ENCODE measurements at regions not wholly inside any gene's neighbourhood (a gene's known extent, or its start where the extent isn't known, plus 50 kb on each side); places are given as distances from the start of the nearest gene placed in this dataset.

DNA sequence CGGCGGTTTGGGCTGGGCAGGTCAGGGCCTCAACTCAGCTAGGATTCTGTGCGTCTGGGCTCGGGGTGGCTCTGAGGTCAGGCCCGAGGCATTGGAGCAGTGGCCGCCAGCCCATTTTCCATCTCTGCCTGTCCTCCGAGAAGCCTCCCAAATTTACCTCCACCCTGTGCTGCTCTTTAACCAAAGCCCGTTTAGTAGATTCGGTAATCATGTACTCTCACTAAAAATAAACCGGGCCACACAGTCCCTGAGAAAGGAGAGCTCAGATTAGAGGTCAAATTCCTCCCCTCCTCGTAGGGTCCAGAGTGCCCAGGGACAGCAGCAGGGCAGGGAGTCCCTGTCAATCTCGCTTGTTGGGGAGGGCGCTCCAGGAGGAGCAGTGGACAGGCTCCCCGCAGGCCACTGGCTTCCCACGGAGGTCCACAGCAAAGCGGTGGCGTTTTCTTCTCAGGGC is 88.7 kb upstream of the CHST15 start:
- H3K27ac Mint-ChIP-seq (ENCODE audit: unreplicated experiment): no peak overlapping the region
- TF ChIP-seq, protein P1, sequence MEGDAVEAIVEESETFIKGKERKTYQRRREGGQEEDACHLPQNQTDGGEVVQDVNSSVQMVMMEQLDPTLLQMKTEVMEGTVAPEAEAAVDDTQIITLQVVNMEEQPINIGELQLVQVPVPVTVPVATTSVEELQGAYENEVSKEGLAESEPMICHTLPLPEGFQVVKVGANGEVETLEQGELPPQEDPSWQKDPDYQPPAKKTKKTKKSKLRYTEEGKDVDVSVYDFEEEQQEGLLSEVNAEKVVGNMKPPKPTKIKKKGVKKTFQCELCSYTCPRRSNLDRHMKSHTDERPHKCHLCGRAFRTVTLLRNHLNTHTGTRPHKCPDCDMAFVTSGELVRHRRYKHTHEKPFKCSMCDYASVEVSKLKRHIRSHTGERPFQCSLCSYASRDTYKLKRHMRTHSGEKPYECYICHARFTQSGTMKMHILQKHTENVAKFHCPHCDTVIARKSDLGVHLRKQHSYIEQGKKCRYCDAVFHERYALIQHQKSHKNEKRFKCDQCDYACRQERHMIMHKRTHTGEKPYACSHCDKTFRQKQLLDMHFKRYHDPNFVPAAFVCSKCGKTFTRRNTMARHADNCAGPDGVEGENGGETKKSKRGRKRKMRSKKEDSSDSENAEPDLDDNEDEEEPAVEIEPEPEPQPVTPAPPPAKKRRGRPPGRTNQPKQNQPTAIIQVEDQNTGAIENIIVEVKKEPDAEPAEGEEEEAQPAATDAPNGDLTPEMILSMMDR (IDR thresholded peaks at IDR 0.05; ENCODE audit: insufficient read depth in 1 of 2, low read depth in 1 of 2, low read length in 1 of 2, severe bottlenecking in 1 of 2, unreplicated experiment in 1 of 2): no peak
- H3K36me3 Mint-ChIP-seq (ENCODE audit: insufficient read depth, unreplicated experiment): no peaks in the 10 kb centered on the region
- no peaks in the 10 kb centered on the region for H3K27me3 Mint-ChIP-seq (ENCODE audit: insufficient read depth, unreplicated experiment)
- no peak overlapping the region for H3K4me3 Mint-ChIP-seq (ENCODE audit: unreplicated experiment)
- Histone ChIP-seq H3K4me3 (ENCODE audit: low read depth, low read length) (no peak overlapping the region), H3K4me1 (no peaks in the 10 kb centered on the region), H3K36me3 (ENCODE audit: control insufficient read depth, insufficient read depth, low read length) (no peaks in the 10 kb centered on the region), H3K27me3 (replicated peaks; ENCODE audit: control insufficient read depth, insufficient read depth, low read length) (no peaks in the 10 kb centered on the region), H3K9me3 (no peaks in the 10 kb centered on the region)
- intact Hi-C loops (cut with micrococcal nuclease; ENCODE audit: unreplicated experiment): no loop called here
- POLR2A ChIA-PET: no interaction called here
- DNase-seq: no peak
- no peaks in the 10 kb centered on the region for H3K9me3 Mint-ChIP-seq (ENCODE audit: unreplicated experiment)
- no TSS peak for BruUV-seq (replicated peaks)
- CTCF ChIA-PET: no interaction called here
- H3K4me1 Mint-ChIP-seq (ENCODE audit: low read depth, unreplicated experiment): no peaks in the 10 kb centered on the region

DNA sequence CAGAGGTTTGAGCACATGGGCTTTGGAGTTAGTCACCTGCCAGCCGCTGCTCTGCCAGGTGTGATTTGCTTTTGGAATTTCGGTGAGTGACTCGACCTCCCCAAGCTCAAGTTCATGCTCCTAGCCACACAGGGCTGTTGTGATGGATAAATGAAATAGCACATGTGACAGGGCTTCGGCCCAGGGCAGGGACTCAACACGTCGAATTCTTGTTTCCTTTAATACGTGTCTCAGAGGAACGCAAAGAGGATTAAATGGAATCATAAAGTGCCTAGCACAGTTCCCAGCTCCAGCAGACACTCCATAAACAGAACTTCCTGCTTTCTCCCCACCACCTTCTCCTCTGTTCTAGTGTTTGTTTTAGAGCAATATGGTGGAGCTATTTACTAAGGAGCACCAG is 88.3 kb upstream of the CHST15 start:
- ChIA-PET CTCF (no interaction called here), POLR2A (no interaction called here)
- Mint-ChIP-seq H3K27ac (ENCODE audit: unreplicated experiment) (no peak overlapping the region), H3K36me3 (ENCODE audit: insufficient read depth, unreplicated experiment) (no peaks in the 10 kb centered on the region), H3K4me1 (ENCODE audit: low read depth, unreplicated experiment) (no peaks in the 10 kb centered on the region), H3K4me3 (ENCODE audit: unreplicated experiment) (no peak overlapping the region), H3K27me3 (ENCODE audit: insufficient read depth, unreplicated experiment) (no peaks in the 10 kb centered on the region), H3K9me3 (ENCODE audit: unreplicated experiment) (no peaks in the 10 kb centered on the region)
- intact Hi-C loops (cut with micrococcal nuclease; ENCODE audit: unreplicated experiment): no loop called here
- H3K27me3 ChIP-seq (replicated peaks; ENCODE audit: control insufficient read depth, insufficient read depth, low read length): no peaks in the 10 kb centered on the region
- no peak for DNase-seq
- no TSS peak for BruUV-seq (replicated peaks)
- TF ChIP-seq, protein P1 (IDR thresholded peaks at IDR 0.05; ENCODE audit: insufficient read depth in 1 of 2, low read depth in 1 of 2, low read length in 1 of 2, severe bottlenecking in 1 of 2, unreplicated experiment in 1 of 2): no peak
- H3K4me1 ChIP-seq: no peaks in the 10 kb centered on the region
- no peaks in the 10 kb centered on the region for H3K36me3 ChIP-seq (ENCODE audit: control insufficient read depth, insufficient read depth, low read length)
- H3K9me3 ChIP-seq: no peaks in the 10 kb centered on the region
- H3K4me3 ChIP-seq (ENCODE audit: low read depth, low read length): no peak overlapping the region

DNA sequence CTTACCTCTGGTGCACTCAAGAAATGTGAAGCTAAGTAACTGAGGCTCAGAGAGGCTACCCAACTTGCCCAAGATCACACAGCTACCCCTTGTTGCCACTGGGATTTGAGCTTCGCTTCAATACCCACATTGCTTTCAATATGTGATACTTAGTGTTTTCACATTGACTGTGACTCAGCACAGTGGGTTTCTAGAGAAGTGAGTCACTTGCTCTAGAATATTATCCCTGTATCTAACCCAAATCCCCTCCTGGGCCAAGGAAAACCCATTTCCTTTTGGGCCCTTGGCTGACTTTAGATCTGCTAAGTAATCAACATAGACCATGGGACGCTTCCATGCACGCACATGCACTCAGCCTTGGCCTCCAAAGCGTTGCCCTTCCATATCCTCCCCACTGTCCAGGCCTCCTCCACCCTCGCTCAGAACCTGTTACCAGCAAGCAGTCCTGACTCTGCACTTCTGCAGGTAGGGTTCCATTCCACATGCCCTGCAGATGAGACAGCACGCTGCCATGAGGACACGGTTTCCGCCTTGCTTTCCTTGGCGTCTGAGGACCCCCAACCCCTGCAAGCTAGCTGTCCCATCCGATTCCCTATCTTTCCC is 87.7 kb upstream of the CHST15 start:
- no peak for DNase-seq
- Histone ChIP-seq H3K9me3 (no peaks in the 10 kb centered on the region), H3K27me3 (replicated peaks; ENCODE audit: control insufficient read depth, insufficient read depth, low read length) (no peaks in the 10 kb centered on the region), H3K4me1 (no peaks in the 10 kb centered on the region), H3K4me3 (ENCODE audit: low read depth, low read length) (no peak overlapping the region), H3K36me3 (ENCODE audit: control insufficient read depth, insufficient read depth, low read length) (no peaks in the 10 kb centered on the region)
- TF ChIP-seq, protein P1 (IDR thresholded peaks at IDR 0.05; ENCODE audit: insufficient read depth in 1 of 2, low read depth in 1 of 2, low read length in 1 of 2, severe bottlenecking in 1 of 2, unreplicated experiment in 1 of 2): no peak
- intact Hi-C loops (cut with micrococcal nuclease; ENCODE audit: unreplicated experiment): no loop called here
- H3K27me3 Mint-ChIP-seq (ENCODE audit: insufficient read depth, unreplicated experiment): no peaks in the 10 kb centered on the region
- no peak overlapping the region for H3K4me3 Mint-ChIP-seq (ENCODE audit: unreplicated experiment)
- no peaks in the 10 kb centered on the region for H3K4me1 Mint-ChIP-seq (ENCODE audit: low read depth, unreplicated experiment)
- CTCF ChIA-PET: no interaction called here
- no peaks in the 10 kb centered on the region for H3K9me3 Mint-ChIP-seq (ENCODE audit: unreplicated experiment)
- no peaks in the 10 kb centered on the region for H3K36me3 Mint-ChIP-seq (ENCODE audit: insufficient read depth, unreplicated experiment)
- no peak overlapping the region for H3K27ac Mint-ChIP-seq (ENCODE audit: unreplicated experiment)
- BruUV-seq (replicated peaks): no TSS peak
- POLR2A ChIA-PET: no interaction called here
